Breast epithelium (tissue), 4 donors: ENCODE measurements at regions not wholly inside any gene's neighbourhood (a gene's known extent, or its start where the extent isn't known, plus 50 kb on each side); places are given as distances from the start of the nearest gene placed in this dataset.

ENCODE experiments used
- DNase-seq, 2 donors: peaks; one replicate each; pipeline ENCODE4 v3.0.0-alpha.2; 2019; ENCODE audit warnings: low spot score in 2 of 2
- H3K27ac ChIP-seq, 2 donors: fragments of 200-600 bp; sonication (generic) in 1 of 2; one replicate each; pipeline ENCODE4 v1.5.1; 2016 to 2019; ENCODE audit warnings: mild to moderate bottlenecking in 1 of 2
- H3K27me3 ChIP-seq, 2 donors: fragments of 200-600 bp; sonication (generic) in 1 of 2; one replicate each; pipeline versions ENCODE4 v1.5.1 to v1.6.0; 2017 to 2019; ENCODE audit warnings: control low read depth in 1 of 2, mild to moderate bottlenecking in 1 of 2
- H3K36me3 ChIP-seq: fragments of 200-600 bp; one replicate; pipeline ENCODE4 v1.5.1; 2019
- H3K4me1 ChIP-seq, 2 donors: fragments of 200-600 bp; sonication (generic); one replicate each; pipeline ENCODE4 v1.5.1; 2016 to 2019; ENCODE audit warnings: control low read depth in 1 of 2
- H3K4me3 ChIP-seq, 3 donors: fragments of 200-600 bp; sonication (generic); 1 replicate in 2 of 3; 2 replicates in 1 of 3; pipeline ENCODE4 v1.5.1; 2016 to 2019; ENCODE audit warnings: mild to moderate bottlenecking in 3 of 3, moderate library complexity in 2 of 3
- H3K9me3 ChIP-seq, 2 donors: fragments of 200-600 bp; sonication (generic) in 1 of 2; one replicate each; pipeline ENCODE4 v1.5.1; 2016 to 2019; ENCODE audit warnings: control low read depth in 1 of 2
- POLR2A ChIP-seq: fragments of 450-650 bp; IDR thresholded peaks from one replicate; pipeline ENCODE4 v1.6.1; 2016; ENCODE audit warnings: antibody characterized with exemption, mild to moderate bottlenecking, moderate library complexity
- POLR2AphosphoS5 ChIP-seq, 3 donors: sonication (generic); formaldehyde crosslinking; IDR thresholded peaks; one replicate each; pipeline ENCODE4 v1.6.1; 2017; ENCODE audit warnings: antibody characterized with exemption in 3 of 3
- intact Hi-C: fragments of 100-400 bp; cut with DNase I; formaldehyde crosslinking; loops from one replicate; pipeline ENCODE4 v1.15.1; 2023; ENCODE audit warnings: low total_unique reads
- TF ChIP-seq, protein P1 (sequence below), 3 donors: fragments of 450-650 bp; IDR thresholded peaks; one replicate each; pipeline ENCODE4 v1.5.1; 2016 to 2017; ENCODE audit warnings: antibody characterized with exemption in 3 of 3, mild to moderate bottlenecking in 3 of 3, moderate library complexity in 3 of 3

DNA sequence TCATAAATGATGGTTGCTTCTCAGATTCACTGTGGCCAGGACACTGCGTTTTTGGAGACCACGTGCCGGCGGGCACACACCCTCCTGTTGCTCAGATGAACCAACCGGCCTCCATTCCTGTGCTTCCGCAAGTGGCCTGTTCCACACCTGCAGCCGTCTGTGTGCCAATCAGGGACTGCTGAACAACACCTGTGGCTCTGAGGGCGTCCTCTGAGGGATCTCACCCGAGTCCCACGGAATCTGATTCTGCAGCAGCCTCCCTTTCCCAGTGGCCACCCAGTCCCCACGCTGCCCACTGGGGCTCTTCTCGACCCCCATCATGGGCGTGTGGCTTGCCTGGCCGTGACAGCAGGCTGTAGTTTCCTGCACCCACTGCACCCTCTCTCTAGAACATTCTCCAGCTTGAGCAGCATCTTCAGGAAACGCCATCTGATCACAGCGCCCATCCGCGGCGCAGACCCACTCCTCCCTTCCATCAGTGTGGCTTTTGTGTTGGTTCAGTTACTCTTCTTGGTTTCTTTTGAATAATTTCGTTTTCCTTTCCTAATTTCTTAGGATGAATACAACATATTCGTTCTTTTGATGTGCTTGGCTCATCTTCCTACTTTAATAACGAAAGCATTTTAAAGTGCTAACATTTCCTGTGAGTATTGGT is 65.1 kb upstream of the SLC22A11 start:
- no peak for DNase-seq
- TF ChIP-seq, protein P1, sequence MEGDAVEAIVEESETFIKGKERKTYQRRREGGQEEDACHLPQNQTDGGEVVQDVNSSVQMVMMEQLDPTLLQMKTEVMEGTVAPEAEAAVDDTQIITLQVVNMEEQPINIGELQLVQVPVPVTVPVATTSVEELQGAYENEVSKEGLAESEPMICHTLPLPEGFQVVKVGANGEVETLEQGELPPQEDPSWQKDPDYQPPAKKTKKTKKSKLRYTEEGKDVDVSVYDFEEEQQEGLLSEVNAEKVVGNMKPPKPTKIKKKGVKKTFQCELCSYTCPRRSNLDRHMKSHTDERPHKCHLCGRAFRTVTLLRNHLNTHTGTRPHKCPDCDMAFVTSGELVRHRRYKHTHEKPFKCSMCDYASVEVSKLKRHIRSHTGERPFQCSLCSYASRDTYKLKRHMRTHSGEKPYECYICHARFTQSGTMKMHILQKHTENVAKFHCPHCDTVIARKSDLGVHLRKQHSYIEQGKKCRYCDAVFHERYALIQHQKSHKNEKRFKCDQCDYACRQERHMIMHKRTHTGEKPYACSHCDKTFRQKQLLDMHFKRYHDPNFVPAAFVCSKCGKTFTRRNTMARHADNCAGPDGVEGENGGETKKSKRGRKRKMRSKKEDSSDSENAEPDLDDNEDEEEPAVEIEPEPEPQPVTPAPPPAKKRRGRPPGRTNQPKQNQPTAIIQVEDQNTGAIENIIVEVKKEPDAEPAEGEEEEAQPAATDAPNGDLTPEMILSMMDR (IDR thresholded peaks at IDR 0.05): no peak
- TF ChIP-seq POLR2AphosphoS5 (IDR thresholded peaks at IDR 0.05) (no peak), POLR2A (no peak)
- Histone ChIP-seq H3K36me3 (no peaks in the 10 kb centered on the region), H3K4me1 (no peaks in the 10 kb centered on the region), H3K27me3 (peaks cover 0 to 28% of the 10 kb centered on the region in 2 donors), H3K27ac (no peak overlapping the region), H3K4me3 (no peak overlapping the region), H3K9me3 (no peaks in the 10 kb centered on the region)
- intact Hi-C loops: no loop called here

DNA sequence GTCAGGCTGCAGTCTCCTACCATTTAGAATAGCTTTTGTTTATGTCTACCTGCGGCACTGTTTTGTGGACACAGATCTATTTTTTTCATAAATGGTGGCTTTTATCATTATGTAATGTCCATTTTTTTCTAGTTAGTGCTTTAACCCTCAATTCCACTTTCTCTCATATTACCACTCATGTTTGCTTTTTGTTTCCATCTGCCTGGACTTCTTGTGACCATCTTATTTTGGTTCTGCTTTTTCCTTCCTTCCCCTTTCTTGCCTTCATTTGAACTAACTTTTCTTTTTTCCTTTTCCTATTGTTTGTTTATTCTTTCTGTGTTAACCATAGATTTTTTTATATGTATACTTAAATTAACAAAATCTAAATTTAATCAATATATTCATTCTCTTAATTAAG is 63.2 kb upstream of the SLC22A11 start:
- DNase-seq: no peak
- Histone ChIP-seq H3K4me3 (no peak overlapping the region), H3K9me3 (no peaks in the 10 kb centered on the region), H3K4me1 (no peaks in the 10 kb centered on the region), H3K27me3 (peaks cover 0 to 18% of the 10 kb centered on the region in 2 donors), H3K27ac (no peak overlapping the region), H3K36me3 (no peaks in the 10 kb centered on the region)
- intact Hi-C loops: no loop called here
- TF ChIP-seq, protein P1 (IDR thresholded peaks at IDR 0.05): no peak
- TF ChIP-seq POLR2A: no peak

DNA sequence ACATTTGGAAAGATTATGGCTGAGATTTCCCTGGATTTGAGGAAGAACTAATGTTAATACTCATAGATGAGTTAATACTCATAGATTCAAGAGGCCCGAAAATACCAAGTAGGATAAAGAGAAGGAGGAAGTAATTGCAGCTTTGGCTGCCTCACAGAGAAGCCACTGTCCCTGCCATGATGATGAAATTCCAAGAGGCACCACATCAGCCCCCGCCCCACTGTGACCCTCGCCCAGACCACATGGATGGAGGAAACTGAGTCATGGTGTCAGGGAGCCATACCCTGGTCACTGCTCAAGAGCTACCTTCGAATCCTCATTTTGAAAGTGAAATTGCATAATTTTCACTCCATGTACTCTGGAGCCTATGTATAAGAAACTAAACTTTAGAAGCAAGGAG is 57.6 kb upstream of the SLC22A11 start:
- H3K36me3 ChIP-seq: no peaks in the 10 kb centered on the region
- no peak overlapping the region for H3K27ac ChIP-seq
- H3K27me3 ChIP-seq: peaks cover 0 to 5% of the 10 kb centered on the region in 2 donors
- no peaks in the 10 kb centered on the region for H3K4me1 ChIP-seq
- no peak overlapping the region for H3K4me3 ChIP-seq
- intact Hi-C loops: no loop called here
- no peak for TF ChIP-seq POLR2A
- TF ChIP-seq, protein P1 (IDR thresholded peaks at IDR 0.05): no peak
- TF ChIP-seq POLR2AphosphoS5 (IDR thresholded peaks at IDR 0.05): no peak
- DNase-seq: no peak
- H3K9me3 ChIP-seq: no peaks in the 10 kb centered on the region

DNA sequence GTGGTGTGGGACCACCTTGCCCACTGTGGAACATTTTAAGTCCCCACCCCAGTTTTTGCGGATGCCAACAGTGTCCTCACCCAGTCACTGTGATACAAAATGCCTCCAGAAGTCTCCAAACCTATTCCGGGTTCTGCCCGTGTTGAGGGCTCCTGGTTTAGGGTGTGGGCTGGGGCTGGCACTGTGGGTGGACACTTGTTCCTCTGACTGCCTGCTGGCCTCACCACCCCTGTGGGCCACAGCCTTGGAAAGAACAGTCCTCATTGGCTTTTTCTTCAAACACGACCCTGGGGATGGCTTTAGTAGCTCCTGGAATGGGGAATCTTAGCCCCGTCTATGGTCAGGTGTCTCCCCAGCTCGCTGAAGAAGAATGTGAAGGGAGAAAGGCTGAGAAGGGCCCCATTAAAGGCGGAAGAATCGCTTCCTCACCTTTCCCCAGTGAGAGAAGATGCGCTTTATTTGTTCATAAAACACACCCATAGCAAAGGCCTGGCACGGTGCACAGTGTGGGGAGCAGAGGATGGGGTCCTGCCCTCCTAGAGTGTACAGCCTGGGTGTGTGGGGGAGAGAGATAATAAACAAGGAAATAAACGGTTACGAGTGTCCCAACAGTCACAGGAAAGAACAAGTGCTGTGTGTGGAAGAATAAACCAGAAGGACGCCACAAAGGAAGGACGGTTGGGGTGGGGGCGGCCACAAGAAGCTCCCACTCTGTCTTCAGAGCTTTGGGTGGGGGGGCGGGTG is 56.3 kb upstream of the SLC22A11 start:
- intact Hi-C loops: no loop called here
- no peak for TF ChIP-seq POLR2AphosphoS5 (IDR thresholded peaks at IDR 0.05)
- TF ChIP-seq, protein P1 (IDR thresholded peaks at IDR 0.05): no peak
- Histone ChIP-seq H3K36me3 (no peaks in the 10 kb centered on the region), H3K9me3 (peaks cover 0 to under 1% of the 10 kb centered on the region in 2 donors), H3K27me3 (peaks cover 0 to 5% of the 10 kb centered on the region in 2 donors), H3K4me1 (no peaks in the 10 kb centered on the region), H3K4me3 (no peak overlapping the region), H3K27ac (no peak overlapping the region)
- DNase-seq: no peak
